Non-pigmented ciliary epithelial cell (primary cell): ENCODE measurements at regions not wholly inside any gene's neighbourhood (a gene's known extent, or its start where the extent isn't known, plus 50 kb on each side); places are given as distances from the start of the nearest gene placed in this dataset.

Experiments
- DNase-seq: peaks from one replicate; pipeline ENCODE4 v3.0.0-alpha.2; 2010; ENCODE audit warnings: low read depth

GRCh38 chr11:106461148-106461691 is 383.8 kb downstream of the AASDHPPT start:
- DNase-seq = no peak

DNA sequence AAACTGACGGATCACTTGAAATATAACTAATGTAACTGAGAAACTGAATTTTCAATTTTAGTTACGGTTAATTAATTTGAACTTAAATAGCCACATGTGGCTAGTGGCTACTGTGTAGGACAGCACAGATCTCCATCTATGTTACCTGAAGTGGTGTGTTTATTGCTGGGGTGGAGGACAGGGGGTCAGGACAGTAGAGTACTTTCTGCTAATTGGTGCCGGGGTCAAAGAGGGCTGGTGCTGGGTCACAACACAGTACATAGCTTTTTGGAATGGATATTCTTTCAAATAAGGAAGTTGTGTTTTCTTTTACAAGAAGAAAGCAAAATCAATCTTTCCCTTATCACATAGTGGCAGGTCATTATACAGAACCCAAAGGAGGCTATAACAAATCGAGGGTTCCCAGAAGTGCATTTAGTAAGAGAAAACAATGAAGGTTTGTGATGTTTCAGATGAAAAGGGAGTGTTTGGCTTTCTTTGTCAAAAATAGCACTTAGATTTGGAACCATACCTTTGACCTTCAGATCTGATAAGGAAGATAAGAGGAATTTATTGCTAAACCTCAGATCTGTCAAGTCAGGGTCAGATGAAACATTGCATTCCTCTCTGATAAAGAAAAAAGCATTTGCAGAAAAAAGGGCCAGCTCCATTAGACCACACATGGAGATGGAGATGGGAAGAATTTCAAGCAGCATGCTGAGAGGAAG is 384.5 kb downstream of the AASDHPPT start:
- DNase-seq = no peak

GRCh38 chr11:106463154-106463553 is 385.7 kb downstream of the AASDHPPT start:
- no peak for DNase-seq

DNA sequence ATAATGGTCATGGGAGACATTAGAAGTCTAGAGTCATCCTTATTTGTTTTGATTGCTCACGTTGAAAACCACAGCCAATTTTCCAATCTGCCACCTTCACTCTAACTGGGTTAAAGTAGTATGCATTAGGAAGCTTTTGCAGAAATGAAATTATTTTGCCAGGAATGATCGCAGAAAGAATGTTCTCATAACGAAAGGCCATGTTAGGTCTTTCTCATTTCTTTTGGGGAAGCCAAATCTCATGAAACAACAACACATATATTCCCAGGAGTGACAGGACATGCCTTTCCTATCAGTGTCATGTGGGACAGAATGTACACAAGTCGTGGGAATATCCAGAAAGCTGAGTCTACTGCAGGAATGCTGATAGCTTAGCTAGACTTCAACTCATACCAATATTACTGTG is 386.3 kb downstream of the AASDHPPT start:
- DNase-seq = peak; percentile 55

GRCh38 chr11:106464728-106465127 is 387.3 kb downstream of the AASDHPPT start:
- no peak for DNase-seq

- DNase-seq = peak; percentile 72
Observed at GRCh38 chr11:106466521-106467080, 389.1 kb downstream of the AASDHPPT start.

- DNase-seq = no peak
Observed at GRCh38 chr11:106467501-106467900, 390.0 kb downstream of the AASDHPPT start.

DNA sequence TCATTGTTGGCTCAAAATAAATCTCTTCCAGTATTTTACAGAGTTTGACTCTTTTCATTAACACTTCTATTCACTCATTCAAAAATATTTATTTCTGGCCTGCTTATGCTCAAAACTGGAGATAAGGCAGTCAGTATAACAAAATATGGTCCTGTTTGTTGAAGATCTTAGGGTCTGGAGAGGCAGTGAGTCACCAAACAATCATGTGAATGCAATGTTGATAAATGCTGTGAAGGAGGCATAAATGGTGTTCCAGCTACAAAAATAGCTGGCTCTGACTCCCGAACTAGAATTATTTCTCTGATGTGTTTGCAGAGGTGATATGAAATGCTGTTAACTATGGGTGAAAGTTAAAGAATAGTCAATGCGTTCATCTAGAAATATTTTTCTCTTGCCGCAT is 390.6 kb downstream of the AASDHPPT start:
- no peak for DNase-seq

DNA sequence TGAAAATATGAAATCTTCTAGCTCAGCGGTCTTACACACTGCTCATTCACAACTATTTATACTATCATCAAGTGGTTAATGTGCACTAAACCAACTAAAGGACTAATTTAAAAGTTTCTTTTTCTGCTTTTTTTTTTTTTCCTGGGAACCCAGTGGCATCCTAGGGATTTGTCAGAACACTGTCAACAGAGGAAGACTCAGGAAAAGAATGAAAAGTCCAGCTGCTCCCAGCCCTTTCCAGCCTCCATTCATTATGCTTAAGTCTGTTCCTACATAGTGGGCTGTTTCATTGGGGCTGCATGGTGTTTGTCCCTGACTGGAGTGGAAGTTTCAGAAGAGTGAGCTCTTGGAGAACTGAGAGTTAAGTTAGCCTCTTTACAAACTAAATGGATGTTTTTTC is 391.1 kb downstream of the AASDHPPT start:
- DNase-seq = no peak

- no peak for DNase-seq
Observed at GRCh38 chr11:106470230-106470629, 392.8 kb downstream of the AASDHPPT start.

GRCh38 chr11:106471276-106471675 is 393.8 kb downstream of the AASDHPPT start:
- DNase-seq = no peak

DNA sequence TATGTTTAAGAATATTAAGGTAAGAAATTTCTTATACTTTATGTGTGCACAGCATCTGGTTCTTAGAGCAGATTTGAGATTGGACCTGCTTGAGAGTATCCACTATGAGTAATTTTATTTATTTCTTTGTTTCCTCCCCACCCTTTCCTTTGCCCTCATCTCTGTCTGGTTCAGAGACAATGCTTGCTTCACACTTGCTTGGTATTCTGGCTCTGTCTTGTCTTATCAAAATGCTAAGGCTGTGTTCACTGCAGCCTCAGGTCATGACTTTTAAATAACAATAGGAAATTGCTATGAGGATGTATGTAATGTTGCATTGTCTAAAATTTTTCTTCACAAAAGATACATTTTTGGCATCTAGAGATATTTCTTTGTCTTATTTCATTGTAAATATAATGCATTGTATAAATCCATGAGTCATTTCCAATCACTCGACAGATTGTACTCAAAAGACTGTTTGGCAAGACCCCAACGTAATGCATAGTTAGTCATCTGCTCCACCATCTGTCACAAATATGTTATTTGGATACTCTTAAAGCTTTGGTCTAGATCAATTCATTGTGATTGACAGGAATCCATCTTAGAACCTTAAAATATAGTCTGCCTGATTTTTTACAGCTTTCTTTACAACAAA is 395.7 kb downstream of the AASDHPPT start:
- DNase-seq = no peak

- no peak for DNase-seq
Observed at GRCh38 chr11:106474274-106474673, 396.8 kb downstream of the AASDHPPT start.

DNA sequence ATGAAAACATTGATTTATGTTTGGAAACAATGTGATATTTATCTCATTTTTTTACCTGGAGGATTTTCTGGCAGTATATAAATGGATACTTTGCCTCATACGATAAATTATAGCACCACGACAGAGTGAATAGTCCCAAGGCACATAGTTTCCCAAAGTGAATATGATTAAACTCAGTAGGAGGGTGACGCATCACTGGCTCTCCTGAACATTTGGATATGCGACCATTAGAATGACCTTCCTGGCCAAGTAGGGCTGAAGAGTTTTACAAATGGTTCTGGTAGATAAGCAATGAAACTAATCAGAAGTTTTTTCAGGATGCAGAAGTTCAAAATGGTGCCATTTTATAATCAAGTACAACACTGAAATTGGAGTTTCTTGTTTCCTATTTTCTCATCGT is 397.7 kb downstream of the AASDHPPT start:
- DNase-seq = no peak

- no peak for DNase-seq
Observed at GRCh38 chr11:106477776-106478175, 400.3 kb downstream of the AASDHPPT start.

- DNase-seq = no peak
Observed at GRCh38 chr11:106479646-106480045, 402.2 kb downstream of the AASDHPPT start.

GRCh38 chr11:106480581-106481190 is 403.2 kb downstream of the AASDHPPT start:
- no peak for DNase-seq

- DNase-seq = no peak
Observed at GRCh38 chr11:106482917-106483785, 405.7 kb downstream of the AASDHPPT start.

DNA sequence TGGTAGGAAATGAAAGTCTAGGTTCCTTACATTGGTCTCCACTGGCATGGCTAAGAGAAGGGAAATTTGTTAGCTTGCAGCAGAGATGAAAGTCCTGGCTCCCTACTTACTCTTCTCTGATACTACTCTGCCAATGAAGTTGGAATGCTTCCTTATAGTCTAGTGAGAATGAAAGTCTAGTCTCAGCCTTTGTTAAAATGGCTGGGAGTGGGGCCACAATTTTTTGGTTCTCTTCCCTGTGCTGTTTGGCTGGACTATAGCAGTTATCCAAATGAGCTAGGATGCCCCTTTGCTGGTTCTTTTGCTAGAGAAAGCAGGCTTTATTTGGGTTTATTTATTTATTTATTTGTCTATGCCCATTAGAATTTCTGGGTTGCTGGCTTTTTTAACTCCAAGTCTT is 414.3 kb downstream of the AASDHPPT start:
- DNase-seq = no peak

- no peak for DNase-seq
Observed at GRCh38 chr11:106493751-106494150, 416.3 kb downstream of the AASDHPPT start.

GRCh38 chr11:106495046-106495445 is 417.6 kb downstream of the AASDHPPT start:
- no peak for DNase-seq

GRCh38 chr11:106496677-106497076 is 419.2 kb downstream of the AASDHPPT start:
- no peak for DNase-seq
